GM12874 (cell line): ENCODE measurements at regions not wholly inside any gene's neighbourhood (a gene's known extent, or its start where the extent isn't known, plus 50 kb on each side); places are given as distances from the start of the nearest gene placed in this dataset.

Experiments used
- TF ChIP-seq, protein P1 (sequence below): IDR thresholded peaks from 2 replicates; pipeline ENCODE4 v1.5.1; 2011; ENCODE audit warnings: low read depth, mild to moderate bottlenecking, control low read depth, low read length, moderate library complexity; ENCODE audit not compliant: insufficient read depth

GRCh38 chrX:7272346-7272745 is 124.4 kb upstream of the PUDP start:
- TF ChIP-seq, protein P1, sequence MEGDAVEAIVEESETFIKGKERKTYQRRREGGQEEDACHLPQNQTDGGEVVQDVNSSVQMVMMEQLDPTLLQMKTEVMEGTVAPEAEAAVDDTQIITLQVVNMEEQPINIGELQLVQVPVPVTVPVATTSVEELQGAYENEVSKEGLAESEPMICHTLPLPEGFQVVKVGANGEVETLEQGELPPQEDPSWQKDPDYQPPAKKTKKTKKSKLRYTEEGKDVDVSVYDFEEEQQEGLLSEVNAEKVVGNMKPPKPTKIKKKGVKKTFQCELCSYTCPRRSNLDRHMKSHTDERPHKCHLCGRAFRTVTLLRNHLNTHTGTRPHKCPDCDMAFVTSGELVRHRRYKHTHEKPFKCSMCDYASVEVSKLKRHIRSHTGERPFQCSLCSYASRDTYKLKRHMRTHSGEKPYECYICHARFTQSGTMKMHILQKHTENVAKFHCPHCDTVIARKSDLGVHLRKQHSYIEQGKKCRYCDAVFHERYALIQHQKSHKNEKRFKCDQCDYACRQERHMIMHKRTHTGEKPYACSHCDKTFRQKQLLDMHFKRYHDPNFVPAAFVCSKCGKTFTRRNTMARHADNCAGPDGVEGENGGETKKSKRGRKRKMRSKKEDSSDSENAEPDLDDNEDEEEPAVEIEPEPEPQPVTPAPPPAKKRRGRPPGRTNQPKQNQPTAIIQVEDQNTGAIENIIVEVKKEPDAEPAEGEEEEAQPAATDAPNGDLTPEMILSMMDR: no peak

GRCh38 chrX:7270933-7271332 is 123.0 kb upstream of the PUDP start:
- TF ChIP-seq, protein P1: no peak

DNA sequence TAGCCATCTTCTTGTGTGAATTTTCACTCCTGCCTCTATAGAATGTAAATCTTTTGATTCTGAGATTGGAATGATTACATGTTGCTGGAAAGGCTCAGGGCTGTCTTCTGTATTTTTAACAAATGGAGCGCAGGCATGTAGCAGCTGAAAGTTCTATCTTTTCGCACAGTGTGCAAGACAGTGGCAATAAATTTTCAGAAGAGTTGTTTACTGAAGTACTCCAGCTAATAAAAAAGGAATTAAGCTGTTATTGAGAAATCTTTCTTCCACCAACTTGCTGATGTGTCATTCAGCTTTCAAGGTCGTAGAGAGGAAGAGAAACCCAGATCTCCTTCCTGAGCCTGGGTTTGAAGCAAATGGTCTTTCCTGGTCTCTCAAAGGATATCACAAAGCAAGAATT is 122.0 kb upstream of the PUDP start:
- TF ChIP-seq, protein P1: no peak

DNA sequence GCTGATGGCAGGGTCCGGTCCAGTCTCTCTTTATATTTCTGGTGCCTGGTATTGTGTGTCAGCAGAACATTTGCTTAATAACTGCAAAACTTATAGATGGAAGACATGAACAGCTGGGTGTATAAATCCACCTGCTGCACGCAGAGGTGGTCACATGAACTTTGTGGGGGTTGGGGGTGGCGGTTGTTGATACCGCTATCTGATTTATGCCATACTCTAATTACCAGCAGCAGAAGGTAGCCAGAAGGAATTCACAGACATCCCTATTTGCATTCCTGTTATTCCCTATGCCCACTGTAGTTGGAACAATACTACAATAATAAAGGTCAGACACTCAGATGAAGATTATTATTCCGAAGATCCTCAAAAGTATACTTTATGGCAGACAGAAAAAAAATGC is 121.6 kb upstream of the PUDP start:
- TF ChIP-seq, protein P1: no peak

DNA sequence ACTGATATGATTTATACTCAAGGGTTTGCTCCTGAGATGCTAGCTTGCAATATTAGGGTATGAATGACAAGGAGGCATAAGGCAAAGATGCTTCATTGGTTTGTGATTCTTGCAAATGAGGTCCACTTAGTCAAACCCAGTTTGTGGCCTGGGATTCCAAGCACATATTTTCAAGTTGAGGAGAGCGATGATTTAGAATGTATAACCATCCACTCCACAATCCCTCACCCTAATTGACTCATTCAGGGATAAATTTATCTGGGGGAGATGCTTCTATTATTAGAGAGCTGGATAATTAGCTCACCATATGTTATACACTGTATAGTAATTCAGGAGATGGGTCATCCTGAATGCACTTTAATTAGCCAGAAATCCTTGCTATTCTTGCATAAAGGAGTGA is 118.3 kb upstream of the PUDP start:
- TF ChIP-seq, protein P1: no peak

DNA sequence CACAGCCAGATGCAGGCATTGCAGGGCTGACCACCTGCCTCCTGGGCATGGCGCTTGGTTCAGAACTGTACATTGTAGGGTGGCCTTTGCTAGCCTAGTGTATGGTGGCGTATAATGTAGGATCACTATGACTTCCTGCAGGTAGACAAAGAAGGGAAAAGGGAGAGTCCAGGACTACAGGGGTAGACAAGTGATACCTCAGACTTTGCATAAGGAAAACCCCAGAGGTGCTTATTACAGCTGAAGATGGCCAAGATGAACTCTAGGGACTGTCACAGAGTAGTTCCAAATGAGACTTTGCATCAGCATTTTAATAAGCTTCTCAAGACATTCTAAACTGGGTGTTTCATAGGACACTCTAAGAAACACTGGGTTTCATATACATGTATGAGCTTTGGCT is 116.4 kb upstream of the PUDP start:
- TF ChIP-seq, protein P1: no peak

DNA sequence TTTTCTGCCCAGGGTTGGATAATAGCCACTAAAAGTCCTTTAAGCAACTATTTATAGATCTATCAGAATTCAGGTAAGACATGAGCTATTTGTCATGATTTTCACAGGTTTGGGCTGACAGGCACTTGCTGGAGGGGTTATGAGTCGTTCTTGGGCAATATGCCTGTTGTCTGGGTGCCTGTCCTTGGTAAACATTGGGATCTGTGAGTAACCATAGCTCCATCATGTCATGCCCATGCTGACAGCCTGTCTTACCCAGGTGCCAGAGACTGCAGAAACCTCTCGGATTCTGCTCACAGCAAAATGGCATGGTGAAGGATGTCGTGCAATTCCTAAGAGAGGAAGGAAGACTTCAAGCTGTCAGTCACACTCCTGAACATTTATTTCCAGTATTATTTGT is 116.0 kb upstream of the PUDP start:
- TF ChIP-seq, protein P1: no peak

- TF ChIP-seq, protein P1: no peak
These were observed 115.4 kb upstream of the PUDP start for GRCh38 chrX:7263330-7263729.
